ENCODE measurements at regions not wholly inside any gene's neighbourhood (a gene's known extent, or its start where the extent isn't known, plus 50 kb on each side); places are given as distances from the start of the nearest gene placed in this dataset.

- ChIA-PET POLR2A (no interaction called here), CTCF (no interaction called here)
- H4K20me1 ChIP-seq (replicated peaks; ENCODE audit: control insufficient read depth, extremely low read depth, insufficient read depth, low read length) = no peaks in the 10 kb centered on the region
- no TSS peak for BruUV-seq (replicated peaks)
- intact Hi-C loops (cut with micrococcal nuclease) = no loop called here
- no peak for TF ChIP-seq FOS (IDR thresholded peaks at IDR 0.05; ENCODE audit: borderline replicate concordance, insufficient read depth, low read length)
- no peak for TF ChIP-seq MYC (IDR thresholded peaks at IDR 0.05; ENCODE audit: low read depth, low read length)
- no peak for TF ChIP-seq POLR2AphosphoS5 (IDR thresholded peaks at IDR 0.05; ENCODE audit: insufficient read depth, low read depth, low read length)
- TF ChIP-seq GATA2 (IDR thresholded peaks at IDR 0.05; ENCODE audit: insufficient read depth, insufficient read length, low read depth, low read length) = no peak
- TF ChIP-seq EZH2 (IDR thresholded peaks at IDR 0.05; ENCODE audit: borderline replicate concordance, low read depth, low read length, severe bottlenecking) = no peak
- TF ChIP-seq JUN (IDR thresholded peaks at IDR 0.05; ENCODE audit: borderline replicate concordance, insufficient read depth, insufficient read length, low read depth) = no peak
- TF ChIP-seq MAX (IDR thresholded peaks at IDR 0.05; ENCODE audit: insufficient read depth, insufficient read length) = no peak
- TF ChIP-seq CTCF (IDR thresholded peaks at IDR 0.05; ENCODE audit: extremely low read depth in 1 of 2, insufficient read depth in 1 of 2, low read depth in 1 of 2, low read length in 2 of 2) = no peak
- no peak for TF ChIP-seq POLR2A (IDR thresholded peaks at IDR 0.05; ENCODE audit: low read depth, low read length)
- dilution Hi-C loops (cut with MboI; ENCODE audit: extremely low pct_ligation_motif_present, low sequenced_read_pairs) = no loop called here
- FAIRE-seq (no peak), DNase-seq (ENCODE audit: low read depth, low spot score) (no peak)
- no peak overlapping the region for H3K4me3 ChIP-seq (replicated peaks in 1 of 3; ENCODE audit: insufficient read depth in 1 of 3, low read depth in 1 of 3, low read length in 3 of 3)
- no peaks in the 10 kb centered on the region for H3K36me3 ChIP-seq (ENCODE audit: control insufficient read depth in 2 of 2, extremely low read depth in 1 of 2, insufficient read depth in 2 of 2, low read length in 2 of 2)
- H3K79me2 ChIP-seq (ENCODE audit: control insufficient read depth, insufficient read depth, low read length) = no peaks in the 10 kb centered on the region
- H3K4me2 ChIP-seq (ENCODE audit: insufficient read depth, low read length) = no peak overlapping the region
- no peaks in the 10 kb centered on the region for H3K9me1 ChIP-seq (replicated peaks; ENCODE audit: control insufficient read depth, extremely low read depth, insufficient read depth, low read length)
- peaks cover 2% of the 10 kb centered on the region for H3K9me3 ChIP-seq (replicated peaks; ENCODE audit: control insufficient read depth, insufficient read depth, low read length)
- H3K9ac ChIP-seq (replicated peaks; ENCODE audit: extremely low read depth, insufficient read depth, low read length) = no peak overlapping the region
- H2AFZ ChIP-seq (ENCODE audit: low read depth, low read length) = no peak overlapping the region
- H3K27ac ChIP-seq (ENCODE audit: insufficient read depth, low read depth, low read length) = no peak overlapping the region
- no peaks in the 10 kb centered on the region for H3K27me3 ChIP-seq (ENCODE audit: control insufficient read depth in 2 of 2, insufficient read depth in 2 of 2, low read length in 2 of 2)
- no peaks in the 10 kb centered on the region for H3K4me1 ChIP-seq (ENCODE audit: control insufficient read depth, extremely low read depth, insufficient read depth, low read length)
Observed at GRCh38 chr4:170940043-170940724, 850.4 kb upstream of the AADAT start.
